HEK293T (cell line): ENCODE measurements at regions not wholly inside any gene's neighbourhood (a gene's known extent, or its start where the extent isn't known, plus 50 kb on each side); places are given as distances from the start of the nearest gene placed in this dataset.

Experiments used
- ARNT ChIP-seq: fragments of 450-650 bp; IDR thresholded peaks from 2 replicates; pipeline ENCODE4 v1.6.1; 2017; ENCODE audit warnings: mild to moderate bottlenecking
- BHLHE40 ChIP-seq: fragments of 450-650 bp; IDR thresholded peaks from 2 replicates; pipeline ENCODE4 v1.6.1; 2016; ENCODE audit warnings: mild to moderate bottlenecking, moderate library complexity, borderline replicate concordance
- ELF4 ChIP-seq: fragments of 450-650 bp; IDR thresholded peaks from 2 replicates; pipeline ENCODE4 v1.6.1; 2017; ENCODE audit warnings: antibody characterized with exemption
- FOXA1 ChIP-seq: fragments of 450-650 bp; IDR thresholded peaks from 2 replicates; pipeline ENCODE4 v1.6.1; 2016; ENCODE audit warnings: mild to moderate bottlenecking
- FOXM1 ChIP-seq: fragments of 450-650 bp; IDR thresholded peaks from 2 replicates; pipeline ENCODE4 v1.6.1; 2017; ENCODE audit warnings: mild to moderate bottlenecking, borderline replicate concordance
- HDGF ChIP-seq: fragments of 450-650 bp; IDR thresholded peaks from 2 replicates; pipeline ENCODE4 v1.6.1; 2017; ENCODE audit warnings: antibody characterized with exemption, borderline replicate concordance
- NFRKB ChIP-seq: fragments of 450-650 bp; IDR thresholded peaks from 2 replicates; pipeline ENCODE4 v1.6.1; 2016; ENCODE audit warnings: mild to moderate bottlenecking, moderate library complexity
- SP1 ChIP-seq: fragments of 450-650 bp; IDR thresholded peaks from 2 replicates; pipeline ENCODE4 v1.6.1; 2017
- SUZ12 ChIP-seq: fragments of 450-650 bp; IDR thresholded peaks from 2 replicates; pipeline ENCODE4 v1.6.1; 2016; ENCODE audit warnings: mild to moderate bottlenecking
- ZNF384 ChIP-seq: fragments of 450-650 bp; IDR thresholded peaks from 2 replicates; pipeline ENCODE4 v1.6.1; 2016

DNA sequence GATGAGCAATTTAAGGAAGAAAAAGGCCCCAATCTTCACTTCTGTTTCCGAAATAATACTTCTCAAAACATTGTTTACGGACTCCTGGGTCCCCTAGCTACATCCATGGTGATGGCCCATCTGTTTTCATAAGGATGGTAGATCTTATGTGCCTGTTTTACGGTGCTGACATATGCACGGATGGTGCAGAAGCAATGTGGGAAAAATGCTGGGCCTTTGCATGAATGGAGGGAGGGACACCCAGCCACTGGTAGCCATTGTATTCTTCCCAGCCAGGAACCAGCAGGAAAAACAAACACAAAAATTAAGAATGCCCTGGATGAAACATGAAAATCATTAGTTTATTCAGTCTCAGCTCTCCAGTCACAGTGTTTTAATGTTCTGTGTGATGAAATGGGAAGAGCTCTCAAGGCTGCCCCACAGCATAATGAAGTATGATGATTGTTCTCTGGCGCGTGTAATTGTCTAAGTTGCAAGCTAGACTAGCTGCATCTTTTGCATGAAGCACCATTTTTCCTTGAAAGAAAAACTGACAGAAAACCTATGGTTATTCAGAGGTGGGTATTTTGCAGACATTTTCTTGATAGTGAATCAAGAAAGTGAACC is 1201.1 kb upstream of the SLC10A2 start:
- no peak for TF ChIP-seq HDGF
- TF ChIP-seq ZNF384, result no peak
- TF ChIP-seq SUZ12, result no peak
- no peak for TF ChIP-seq BHLHE40
- TF ChIP-seq ARNT, result no peak
- no peak for TF ChIP-seq FOXM1
- TF ChIP-seq SP1, result no peak
- TF ChIP-seq ELF4, result no peak
- no peak for TF ChIP-seq FOXA1
- TF ChIP-seq NFRKB, result no peak
